PFSK-1 (cell line): ENCODE measurements at regions not wholly inside any gene's neighbourhood (a gene's known extent, or its start where the extent isn't known, plus 50 kb on each side); places are given as distances from the start of the nearest gene placed in this dataset.

ENCODE experiments used
- POLR2AphosphoS5 ChIP-seq: IDR thresholded peaks from 2 replicates; pipeline ENCODE4 v1.6.1; 2012; ENCODE audit warnings: low read depth, mild to moderate bottlenecking, control low read depth, low read length, moderate library complexity
- REST ChIP-seq, 2 experiments: IDR thresholded peaks; 2 replicates each; pipeline versions ENCODE4 v1.6.1 to v1.8.0; 2011 to 2012; ENCODE audit warnings: low read depth in 2 of 2, low read length in 2 of 2, control low read depth in 1 of 2, inconsistent platforms in 1 of 2, mild to moderate bottlenecking in 1 of 2, moderate library complexity in 1 of 2; ENCODE audit not compliant: insufficient read depth in 1 of 2
- TAF1 ChIP-seq: IDR thresholded peaks from 2 replicates; pipeline ENCODE4 v1.6.1; 2012; ENCODE audit warnings: low read length, control low read depth, borderline replicate concordance; ENCODE audit not compliant: insufficient read depth

- TF ChIP-seq REST (IDR thresholded peaks at IDR 0.05; ENCODE audit: insufficient read depth in 1 of 2, low read depth in 2 of 2, low read length in 2 of 2) (no peak), TAF1 (no peak), POLR2AphosphoS5 (no peak)
These were observed 523.9 kb downstream of the HAO1 start for GRCh38 chr20:7416382-7416781.
